Panc1 (cell line): ENCODE measurements at regions not wholly inside any gene's neighbourhood (a gene's known extent, or its start where the extent isn't known, plus 50 kb on each side); places are given as distances from the start of the nearest gene placed in this dataset.

Source experiments
- SIN3A ChIP-seq: IDR thresholded peaks from 2 replicates; pipeline ENCODE4 v1.6.1; 2012; ENCODE audit warnings: low read depth, mild to moderate bottlenecking, low read length, moderate library complexity, borderline replicate concordance; ENCODE audit not compliant: insufficient read depth
- TF ChIP-seq, protein P1 (sequence below): fragments of 450-650 bp; IDR thresholded peaks from 2 replicates; pipeline ENCODE4 v1.5.1; 2017; ENCODE audit warnings: mild to moderate bottlenecking

DNA sequence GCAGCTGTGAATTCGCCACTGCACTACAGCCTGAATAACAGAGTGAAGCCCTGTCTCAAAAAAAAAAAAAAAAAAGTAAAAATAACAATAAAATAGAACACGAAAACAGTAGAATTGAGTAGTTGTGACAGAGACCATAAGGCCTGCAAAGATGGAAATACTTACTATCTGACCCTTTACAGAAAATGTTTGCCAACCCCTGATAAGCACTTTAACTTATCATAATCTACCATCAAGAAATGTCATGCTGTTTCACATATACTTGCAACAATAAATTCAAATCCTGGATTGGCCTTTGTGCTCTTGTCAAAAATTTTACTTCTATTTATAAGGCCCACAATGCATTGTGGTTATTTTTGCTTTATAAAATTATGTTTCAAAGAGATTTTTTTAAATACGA is 75.5 kb downstream of the ING2 start:
- TF ChIP-seq, protein P1, sequence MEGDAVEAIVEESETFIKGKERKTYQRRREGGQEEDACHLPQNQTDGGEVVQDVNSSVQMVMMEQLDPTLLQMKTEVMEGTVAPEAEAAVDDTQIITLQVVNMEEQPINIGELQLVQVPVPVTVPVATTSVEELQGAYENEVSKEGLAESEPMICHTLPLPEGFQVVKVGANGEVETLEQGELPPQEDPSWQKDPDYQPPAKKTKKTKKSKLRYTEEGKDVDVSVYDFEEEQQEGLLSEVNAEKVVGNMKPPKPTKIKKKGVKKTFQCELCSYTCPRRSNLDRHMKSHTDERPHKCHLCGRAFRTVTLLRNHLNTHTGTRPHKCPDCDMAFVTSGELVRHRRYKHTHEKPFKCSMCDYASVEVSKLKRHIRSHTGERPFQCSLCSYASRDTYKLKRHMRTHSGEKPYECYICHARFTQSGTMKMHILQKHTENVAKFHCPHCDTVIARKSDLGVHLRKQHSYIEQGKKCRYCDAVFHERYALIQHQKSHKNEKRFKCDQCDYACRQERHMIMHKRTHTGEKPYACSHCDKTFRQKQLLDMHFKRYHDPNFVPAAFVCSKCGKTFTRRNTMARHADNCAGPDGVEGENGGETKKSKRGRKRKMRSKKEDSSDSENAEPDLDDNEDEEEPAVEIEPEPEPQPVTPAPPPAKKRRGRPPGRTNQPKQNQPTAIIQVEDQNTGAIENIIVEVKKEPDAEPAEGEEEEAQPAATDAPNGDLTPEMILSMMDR = no peak
- TF ChIP-seq SIN3A = no peak
